IMR-90 (cell line): ENCODE measurements at regions not wholly inside any gene's neighbourhood (a gene's known extent, or its start where the extent isn't known, plus 50 kb on each side); places are given as distances from the start of the nearest gene placed in this dataset.

Source experiments
- ATAC-seq: fragments of 200-7000 bp; cut with Tn5 transposase; 2 replicates; pipeline ENCODE4 v1.9.1; 2020; ENCODE audit warnings: low read depth, mild to moderate bottlenecking, moderate library complexity
- BruUV-seq: library from RNA; stranded (reverse); fragments of 400-500 nt; replicated peaks from 2 replicates; lab custom pipeline; 2021; lab: Mats Ljungman, UMichigan
- CTCF ChIA-PET: fragments of 300-600 bp; formaldehyde crosslinking; extraction: SDS; loops from one replicate; lab custom pipeline; 2021; ENCODE audit warnings: antibody characterized with exemption; lab: Yijun Ruan, JAX
- POLR2A ChIA-PET: fragments of 300-600 bp; sonication (Branson Sonifier 250); formaldehyde crosslinking; loops from one replicate; lab custom pipeline; 2022; ENCODE audit warnings: antibody characterized with exemption; ENCODE audit not compliant: unreplicated experiment; lab: Charles Lee
- DNase-seq: peaks from one replicate; pipeline ENCODE4 v3.0.0; 2013
- H2AFZ ChIP-seq: replicated peaks from 2 replicates; pipeline ENCODE3; 2013; ENCODE audit warnings: low read length, mild to moderate bottlenecking; ENCODE audit not compliant: poor library complexity
- H2AK5ac ChIP-seq: 2 replicates; pipeline ENCODE4 v1.6.1; 2013; ENCODE audit warnings: low read depth, low read length, inconsistent platforms
- H2AK9ac ChIP-seq: replicated peaks from 2 replicates; pipeline ENCODE3; 2013; ENCODE audit warnings: mild to moderate bottlenecking, low read depth, low read length, moderate library complexity; ENCODE audit not compliant: poor library complexity
- H2BK120ac ChIP-seq: 2 replicates; pipeline ENCODE4 v1.6.1; 2013; ENCODE audit warnings: low read depth, low read length, inconsistent platforms
- H2BK15ac ChIP-seq: 3 replicates; pipeline ENCODE4 v1.6.1; 2013; ENCODE audit warnings: low read depth, low read length, inconsistent platforms
- H2BK20ac ChIP-seq: 2 replicates; pipeline ENCODE4 v1.6.1; 2013; ENCODE audit warnings: low read depth, mild to moderate bottlenecking, inconsistent platforms, low read length, moderate library complexity
- H2BK5ac ChIP-seq: 2 replicates; pipeline ENCODE4 v1.6.1; 2013; ENCODE audit warnings: mild to moderate bottlenecking, low read depth, low read length, inconsistent platforms; ENCODE audit not compliant: poor library complexity, severe bottlenecking
- H3K14ac ChIP-seq: replicated peaks from 2 replicates; pipeline ENCODE4 v1.6.1; 2013; ENCODE audit warnings: low read depth, low read length, inconsistent platforms
- H3K18ac ChIP-seq: 2 replicates; pipeline ENCODE4 v1.6.1; 2013; ENCODE audit warnings: low read depth, low read length, control low read depth
- H3K23ac ChIP-seq: 2 replicates; pipeline ENCODE4 v1.6.1; 2013; ENCODE audit warnings: low read depth, low read length, inconsistent platforms
- H3K27ac ChIP-seq: 2 replicates; pipeline ENCODE4 v1.5.1; 2013; ENCODE audit warnings: mild to moderate bottlenecking, control low read depth, low read length; ENCODE audit not compliant: insufficient read depth
- H3K27me3 ChIP-seq: 2 replicates; pipeline ENCODE4 v1.6.1; 2013; ENCODE audit warnings: low read length; ENCODE audit not compliant: control insufficient read depth, insufficient read depth
- H3K36me3 ChIP-seq: 2 replicates; pipeline ENCODE4 v1.6.1; 2013; ENCODE audit warnings: low read length, mixed read lengths; ENCODE audit not compliant: control insufficient read depth, insufficient read depth
- H3K4ac ChIP-seq: 2 replicates; pipeline ENCODE4 v1.6.1; 2013; ENCODE audit warnings: low read depth, low read length, inconsistent platforms
- H3K4me1 ChIP-seq: 2 replicates; pipeline ENCODE4 v1.6.1; 2013; ENCODE audit warnings: low read length, mixed read lengths; ENCODE audit not compliant: control insufficient read depth, insufficient read depth
- H3K4me2 ChIP-seq: 2 replicates; pipeline ENCODE4 v1.6.1; 2013; ENCODE audit warnings: low read depth, mild to moderate bottlenecking, control low read depth, low read length, moderate library complexity
- H3K4me3 ChIP-seq: 2 replicates; pipeline ENCODE4 v1.5.1; 2013; ENCODE audit warnings: low read depth, mild to moderate bottlenecking, control low read depth, low read length, moderate library complexity; ENCODE audit not compliant: insufficient read depth
- H3K56ac ChIP-seq: 2 replicates; pipeline ENCODE4 v1.6.1; 2013; ENCODE audit warnings: low read length, inconsistent platforms; ENCODE audit not compliant: insufficient read depth; ENCODE audit errors: extremely low read depth
- H3K79me1 ChIP-seq, 2 experiments: 2 replicates each; pipeline ENCODE4 v1.6.1; 2013; ENCODE audit warnings: low read length in 2 of 2, inconsistent platforms in 1 of 2, low read depth in 1 of 2
- H3K9ac ChIP-seq: 2 replicates; pipeline ENCODE4 v1.6.1; 2013; ENCODE audit warnings: low read depth, low read length, control low read depth
- H3K9me1 ChIP-seq: 2 replicates; pipeline ENCODE4 v1.6.1; 2013; ENCODE audit warnings: low read length, inconsistent platforms; ENCODE audit not compliant: insufficient read depth
- H3K9me3 ChIP-seq: 2 replicates; pipeline ENCODE4 v1.6.1; 2013; ENCODE audit warnings: low read length; ENCODE audit not compliant: control insufficient read depth, insufficient read depth
- H4K20me1 ChIP-seq: 2 replicates; pipeline ENCODE4 v1.6.1; 2013; ENCODE audit warnings: low read length, inconsistent platforms; ENCODE audit not compliant: insufficient read depth
- H4K5ac ChIP-seq: 2 replicates; pipeline ENCODE4 v1.6.1; 2013; ENCODE audit warnings: mild to moderate bottlenecking, low read depth, low read length, control low read depth
- H4K8ac ChIP-seq, 2 experiments: 2 replicates each; pipeline ENCODE4 v1.6.1; 2013; ENCODE audit warnings: low read depth in 2 of 2, low read length in 2 of 2, control low read depth in 1 of 2, inconsistent platforms in 1 of 2
- H4K91ac ChIP-seq: 2 replicates; pipeline ENCODE4 v1.6.1; 2013; ENCODE audit warnings: low read depth, low read length, inconsistent platforms; ENCODE audit not compliant: insufficient read depth
- BHLHE40 ChIP-seq: fragments of 150-350 bp; IDR thresholded peaks from 2 replicates; pipeline ENCODE4 v1.6.1; 2016; ENCODE audit warnings: mild to moderate bottlenecking, low read depth, low read length
- CEBPB ChIP-seq: IDR thresholded peaks from 2 replicates; pipeline ENCODE4 v1.6.1; 2012; ENCODE audit warnings: low read depth, low read length, improper control_type of control experiment
- CHD1 ChIP-seq: IDR thresholded peaks from 2 replicates; pipeline ENCODE4 v1.6.1; 2012; ENCODE audit warnings: low read depth, low read length, improper control_type of control experiment
- FOS ChIP-seq: fragments of 150-350 bp; IDR thresholded peaks from 2 replicates; pipeline ENCODE4 v1.6.1; 2016; ENCODE audit warnings: low read depth, low read length
- MAFK ChIP-seq: IDR thresholded peaks from 2 replicates; pipeline ENCODE4 v1.6.1; 2012; ENCODE audit warnings: low read depth, low read length, improper control_type of control experiment
- MAZ ChIP-seq: IDR thresholded peaks from 2 replicates; pipeline ENCODE4 v1.6.1; 2012; ENCODE audit warnings: low read depth, mild to moderate bottlenecking, low read length, improper control_type of control experiment, moderate library complexity, borderline replicate concordance
- MXI1 ChIP-seq: IDR thresholded peaks from 2 replicates; pipeline ENCODE4 v1.6.1; 2012; ENCODE audit warnings: low read depth, mild to moderate bottlenecking, low read length, moderate library complexity, borderline replicate concordance
- NFE2L2 ChIP-seq: fragments of 150-350 bp; IDR thresholded peaks from 2 replicates; pipeline ENCODE4 v1.6.1; 2016; ENCODE audit warnings: low read depth, mild to moderate bottlenecking, low read length
- POLR2A ChIP-seq: IDR thresholded peaks from 2 replicates; pipeline ENCODE4 v1.6.1; 2012; ENCODE audit warnings: mild to moderate bottlenecking, low read depth, low read length
- RAD21 ChIP-seq: IDR thresholded peaks from 2 replicates; pipeline ENCODE4 v1.6.1; 2012; ENCODE audit warnings: low read length, improper control_type of control experiment
- RCOR1 ChIP-seq: IDR thresholded peaks from 2 replicates; pipeline ENCODE4 v1.6.1; 2012; ENCODE audit warnings: mild to moderate bottlenecking, low read length, improper control_type of control experiment; ENCODE audit not compliant: insufficient replicate concordance
- RFX5 ChIP-seq: IDR thresholded peaks from 2 replicates; pipeline ENCODE4 v1.8.0; 2012; ENCODE audit warnings: low read depth, mild to moderate bottlenecking, low read length, moderate library complexity
- SMC3 ChIP-seq: fragments of 150-350 bp; IDR thresholded peaks from 2 replicates; pipeline ENCODE4 v1.6.1; 2016; ENCODE audit warnings: low read depth, mild to moderate bottlenecking, antibody characterized with exemption, low read length, moderate library complexity
- WGBS, 2 experiments: methylation state at CpG; one replicate each; pipeline versions ENCODE4 v1.1.5 to v1.1.7; 2013; ENCODE audit warnings: missing lambda C conversion rate in 2 of 2; ENCODE audit not compliant: insufficient read length in 1 of 2; ENCODE audit errors: extremely low coverage in 2 of 2; 5-methylcytosine and 5-hydroxymethylcytosine counted together
- dilution Hi-C: fragments of 300-500 bp; cut with HindIII; formaldehyde crosslinking; loops from one replicate; pipeline ENCODE4 v1.14.3; 2018; ENCODE audit warnings: low sequenced_read_pairs; ENCODE audit not compliant: unreplicated experiment
- in situ Hi-C: fragments of 300-500 bp; cut with MboI; formaldehyde crosslinking; loops from 3 replicates; pipeline ENCODE4 v1.14.3; 2019; ENCODE audit warnings: low sequenced_read_pairs, inconsistent platforms, mixed read lengths
- intact Hi-C: fragments of 100-400 bp; cut with micrococcal nuclease; formaldehyde crosslinking; loops from 2 replicates; pipeline ENCODE4 v1.10.0; 2022
- TF ChIP-seq, protein P1 (sequence below): fragments of 150-350 bp; IDR thresholded peaks from 2 replicates; pipeline ENCODE4 v1.6.1; 2017; ENCODE audit warnings: mild to moderate bottlenecking, antibody characterized with exemption, low read length, low read depth
- TF ChIP-seq, protein P2 (sequence below): fragments of 150-350 bp; IDR thresholded peaks from 2 replicates; pipeline ENCODE4 v1.6.1; 2016; ENCODE audit warnings: low read depth, mild to moderate bottlenecking, low read length, moderate library complexity, borderline replicate concordance
- TF ChIP-seq, protein P3 (sequence below): conservative IDR thresholded peaks from 2 replicates; pipeline ENCODE4 v1.5.1; 2012; ENCODE audit warnings: mild to moderate bottlenecking, low read depth, low read length, improper control_type of control experiment

DNA sequence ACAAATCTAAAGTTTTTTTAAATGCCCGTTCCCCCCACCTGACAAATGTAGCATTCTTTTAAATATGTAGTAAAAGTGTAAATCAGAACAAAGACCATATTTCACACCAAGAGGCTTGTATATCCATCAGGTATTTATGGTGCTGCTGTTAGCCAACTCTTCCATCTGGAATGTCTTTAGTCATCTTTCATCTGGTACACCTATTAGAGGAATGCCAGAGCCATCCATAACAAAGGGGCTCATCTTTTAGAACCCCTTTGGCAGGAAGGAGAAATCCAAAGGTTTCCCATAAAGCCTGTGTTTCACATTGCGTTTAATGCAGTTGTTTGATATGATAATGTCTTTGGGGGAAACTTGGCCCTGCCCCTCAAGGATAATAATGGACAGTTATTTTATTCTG, 79.3 kb upstream of the C1orf87 start:
- Histone ChIP-seq H4K5ac (no peak overlapping the region), H2AK9ac (no peak overlapping the region), H2BK120ac (no peak overlapping the region), H2AK5ac (no peak overlapping the region), H2AFZ (no peak overlapping the region), H3K79me1 (no peaks in the 10 kb centered on the region), H3K27ac (no peak overlapping the region), H4K8ac (no peak overlapping the region), H3K56ac (no peak overlapping the region), H3K4me3 (no peak overlapping the region), H4K20me1 (no peaks in the 10 kb centered on the region), H4K91ac (no peak overlapping the region), H3K4ac (no peak overlapping the region), H3K18ac (no peak overlapping the region), H2BK15ac (no peak overlapping the region), H2BK20ac (no peak overlapping the region), H2BK5ac (no peak overlapping the region), H3K9me3 (no peaks in the 10 kb centered on the region), H3K4me2 (no peak overlapping the region), H3K4me1 (no peaks in the 10 kb centered on the region), H3K9me1 (no peaks in the 10 kb centered on the region), H3K36me3 (no peaks in the 10 kb centered on the region), H3K23ac (no peak overlapping the region), H3K14ac (no peak overlapping the region), H3K9ac (no peak overlapping the region), H3K27me3 (no peaks in the 10 kb centered on the region)
- intact Hi-C loops, result no loop called here
- DNase-seq, result no peak
- dilution Hi-C loops, result no loop called here
- ATAC-seq, result no peak
- WGBS, 2 experiments, result no CpG with 5 or more reads among the region's 2 CpGs
- TF ChIP-seq NFE2L2 (no peak), RCOR1 (no peak), BHLHE40 (no peak), FOS (no peak), CEBPB (no peak), MXI1 (no peak), MAZ (no peak), POLR2A (no peak), RAD21 (no peak), CHD1 (no peak), MAFK (no peak), RFX5 (no peak), SMC3 (no peak)
- TF ChIP-seq, protein P1, sequence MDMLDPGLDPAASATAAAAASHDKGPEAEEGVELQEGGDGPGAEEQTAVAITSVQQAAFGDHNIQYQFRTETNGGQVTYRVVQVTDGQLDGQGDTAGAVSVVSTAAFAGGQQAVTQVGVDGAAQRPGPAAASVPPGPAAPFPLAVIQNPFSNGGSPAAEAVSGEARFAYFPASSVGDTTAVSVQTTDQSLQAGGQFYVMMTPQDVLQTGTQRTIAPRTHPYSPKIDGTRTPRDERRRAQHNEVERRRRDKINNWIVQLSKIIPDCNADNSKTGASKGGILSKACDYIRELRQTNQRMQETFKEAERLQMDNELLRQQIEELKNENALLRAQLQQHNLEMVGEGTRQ, result no peak
- TF ChIP-seq, protein P2, sequence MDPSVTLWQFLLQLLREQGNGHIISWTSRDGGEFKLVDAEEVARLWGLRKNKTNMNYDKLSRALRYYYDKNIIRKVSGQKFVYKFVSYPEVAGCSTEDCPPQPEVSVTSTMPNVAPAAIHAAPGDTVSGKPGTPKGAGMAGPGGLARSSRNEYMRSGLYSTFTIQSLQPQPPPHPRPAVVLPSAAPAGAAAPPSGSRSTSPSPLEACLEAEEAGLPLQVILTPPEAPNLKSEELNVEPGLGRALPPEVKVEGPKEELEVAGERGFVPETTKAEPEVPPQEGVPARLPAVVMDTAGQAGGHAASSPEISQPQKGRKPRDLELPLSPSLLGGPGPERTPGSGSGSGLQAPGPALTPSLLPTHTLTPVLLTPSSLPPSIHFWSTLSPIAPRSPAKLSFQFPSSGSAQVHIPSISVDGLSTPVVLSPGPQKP, result no peak
- TF ChIP-seq, protein P3, sequence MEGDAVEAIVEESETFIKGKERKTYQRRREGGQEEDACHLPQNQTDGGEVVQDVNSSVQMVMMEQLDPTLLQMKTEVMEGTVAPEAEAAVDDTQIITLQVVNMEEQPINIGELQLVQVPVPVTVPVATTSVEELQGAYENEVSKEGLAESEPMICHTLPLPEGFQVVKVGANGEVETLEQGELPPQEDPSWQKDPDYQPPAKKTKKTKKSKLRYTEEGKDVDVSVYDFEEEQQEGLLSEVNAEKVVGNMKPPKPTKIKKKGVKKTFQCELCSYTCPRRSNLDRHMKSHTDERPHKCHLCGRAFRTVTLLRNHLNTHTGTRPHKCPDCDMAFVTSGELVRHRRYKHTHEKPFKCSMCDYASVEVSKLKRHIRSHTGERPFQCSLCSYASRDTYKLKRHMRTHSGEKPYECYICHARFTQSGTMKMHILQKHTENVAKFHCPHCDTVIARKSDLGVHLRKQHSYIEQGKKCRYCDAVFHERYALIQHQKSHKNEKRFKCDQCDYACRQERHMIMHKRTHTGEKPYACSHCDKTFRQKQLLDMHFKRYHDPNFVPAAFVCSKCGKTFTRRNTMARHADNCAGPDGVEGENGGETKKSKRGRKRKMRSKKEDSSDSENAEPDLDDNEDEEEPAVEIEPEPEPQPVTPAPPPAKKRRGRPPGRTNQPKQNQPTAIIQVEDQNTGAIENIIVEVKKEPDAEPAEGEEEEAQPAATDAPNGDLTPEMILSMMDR, result no peak
- ChIA-PET POLR2A (no interaction called here), CTCF (no interaction called here)
- in situ Hi-C loops, result no loop called here
- BruUV-seq, result no TSS peak
